ENCODE measurements at regions not wholly inside any gene's neighbourhood (a gene's known extent, or its start where the extent isn't known, plus 50 kb on each side); places are given as distances from the start of the nearest gene placed in this dataset.
"Not testable (repeated sequence)": the region's sequence is repeated elsewhere in the genome, so short reads cannot be mapped to it uniquely, and the experiment has no call there.

DNA sequence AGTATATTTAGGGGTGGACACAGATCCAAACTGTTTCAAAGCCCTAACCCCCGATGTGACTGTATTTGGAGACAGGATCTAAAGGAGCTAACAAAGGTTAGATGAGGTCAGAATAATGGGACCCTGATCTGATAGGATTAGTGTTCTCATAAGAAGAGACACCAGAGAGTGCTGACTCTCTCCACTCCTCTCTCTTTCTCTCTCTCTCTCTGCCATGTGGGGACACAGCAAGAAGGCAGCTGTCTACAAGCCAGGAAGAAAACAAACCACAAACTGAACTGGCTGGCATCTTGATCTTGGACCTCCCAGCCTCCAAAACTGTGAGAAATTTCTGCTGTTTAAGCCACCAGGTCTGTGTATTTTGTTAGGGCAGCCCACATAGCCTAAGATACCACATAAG is 84.7 kb upstream of the KDM7A start:
- Histone ChIP-seq H3K4me3 (ENCODE audit: low read length) (no peak overlapping the region), H4K20me1 (ENCODE audit: insufficient read depth, low read length) (no peaks in the 10 kb centered on the region), H3K4me2 (ENCODE audit: low read depth, low read length) (no peak overlapping the region), H3K79me2 (ENCODE audit: low read length) (no peaks in the 10 kb centered on the region), H3K9me2 (replicated peaks; ENCODE audit: insufficient read depth, low read length) (no peaks in the 10 kb centered on the region), H3F3A (ENCODE audit: insufficient read depth, low read length) (no peaks in the 10 kb centered on the region), H3K27ac (ENCODE audit: low read length) (no peak overlapping the region), H2AFZ (ENCODE audit: low read length) (no peak overlapping the region), H3K36me3 (replicated peaks; ENCODE audit: insufficient read depth, low read length) (no peaks in the 10 kb centered on the region), H3K9me3 (replicated peaks; ENCODE audit: insufficient read depth, low read length) (no peaks in the 10 kb centered on the region), H3K4me1 (ENCODE audit: low read length) (no peaks in the 10 kb centered on the region; the same call in 1 of the 2 replicates), H3K9ac (ENCODE audit: low read length) (no peak overlapping the region), H3K27me3 (replicated peaks; ENCODE audit: insufficient read depth, low read length) (no peaks in the 10 kb centered on the region; the same call in none of the 2 replicates)
- TF ChIP-seq EZH2 (optimal IDR thresholded peaks at IDR 0.05; ENCODE audit: low read depth, low read length) (no peak), EZH2phosphoT487 (IDR thresholded peaks at IDR 0.05; ENCODE audit: low read length) (no peak)
- TF ChIP-seq, protein P1, sequence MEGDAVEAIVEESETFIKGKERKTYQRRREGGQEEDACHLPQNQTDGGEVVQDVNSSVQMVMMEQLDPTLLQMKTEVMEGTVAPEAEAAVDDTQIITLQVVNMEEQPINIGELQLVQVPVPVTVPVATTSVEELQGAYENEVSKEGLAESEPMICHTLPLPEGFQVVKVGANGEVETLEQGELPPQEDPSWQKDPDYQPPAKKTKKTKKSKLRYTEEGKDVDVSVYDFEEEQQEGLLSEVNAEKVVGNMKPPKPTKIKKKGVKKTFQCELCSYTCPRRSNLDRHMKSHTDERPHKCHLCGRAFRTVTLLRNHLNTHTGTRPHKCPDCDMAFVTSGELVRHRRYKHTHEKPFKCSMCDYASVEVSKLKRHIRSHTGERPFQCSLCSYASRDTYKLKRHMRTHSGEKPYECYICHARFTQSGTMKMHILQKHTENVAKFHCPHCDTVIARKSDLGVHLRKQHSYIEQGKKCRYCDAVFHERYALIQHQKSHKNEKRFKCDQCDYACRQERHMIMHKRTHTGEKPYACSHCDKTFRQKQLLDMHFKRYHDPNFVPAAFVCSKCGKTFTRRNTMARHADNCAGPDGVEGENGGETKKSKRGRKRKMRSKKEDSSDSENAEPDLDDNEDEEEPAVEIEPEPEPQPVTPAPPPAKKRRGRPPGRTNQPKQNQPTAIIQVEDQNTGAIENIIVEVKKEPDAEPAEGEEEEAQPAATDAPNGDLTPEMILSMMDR (IDR thresholded peaks at IDR 0.05; ENCODE audit: low read length) = no peak
- DNase-seq = peak; percentile 12

DNA sequence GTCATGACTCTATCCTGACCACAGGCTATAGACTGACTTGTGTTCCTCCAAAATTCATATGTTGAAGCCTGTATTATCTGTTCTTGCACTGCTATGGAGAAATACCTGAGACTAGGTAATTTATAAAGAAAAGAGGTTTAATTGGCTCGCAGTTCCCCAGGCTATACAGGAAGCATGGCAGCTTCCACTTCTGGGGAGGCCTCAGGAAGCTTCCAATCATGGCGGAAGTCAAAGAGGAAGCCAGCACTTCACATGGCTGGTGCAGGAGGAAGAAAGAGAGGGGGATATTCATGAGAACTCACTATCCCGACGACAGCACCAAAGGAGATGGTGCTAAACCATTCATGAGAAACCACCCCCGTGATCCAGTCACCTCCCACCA is 84.3 kb upstream of the KDM7A start:
- Histone ChIP-seq H3K9me2 (replicated peaks; ENCODE audit: insufficient read depth, low read length) (no peaks in the 10 kb centered on the region), H3F3A (ENCODE audit: insufficient read depth, low read length) (no peaks in the 10 kb centered on the region), H3K27ac (ENCODE audit: low read length) (no peak overlapping the region), H3K79me2 (ENCODE audit: low read length) (no peaks in the 10 kb centered on the region), H4K20me1 (ENCODE audit: insufficient read depth, low read length) (no peaks in the 10 kb centered on the region), H3K9ac (ENCODE audit: low read length) (no peak overlapping the region), H3K4me3 (ENCODE audit: low read length) (no peak overlapping the region), H3K9me3 (replicated peaks; ENCODE audit: insufficient read depth, low read length) (no peaks in the 10 kb centered on the region), H3K4me1 (ENCODE audit: low read length) (no peaks in the 10 kb centered on the region; the same call in 1 of the 2 replicates), H2AFZ (ENCODE audit: low read length) (no peak overlapping the region), H3K36me3 (replicated peaks; ENCODE audit: insufficient read depth, low read length) (no peaks in the 10 kb centered on the region), H3K27me3 (replicated peaks; ENCODE audit: insufficient read depth, low read length) (no peaks in the 10 kb centered on the region; the same call in none of the 2 replicates), H3K4me2 (ENCODE audit: low read depth, low read length) (no peak overlapping the region)
- TF ChIP-seq EZH2phosphoT487 (IDR thresholded peaks at IDR 0.05; ENCODE audit: low read length) (no peak), EZH2 (optimal IDR thresholded peaks at IDR 0.05; ENCODE audit: low read depth, low read length) (no peak)
- TF ChIP-seq, protein P1 (IDR thresholded peaks at IDR 0.05; ENCODE audit: low read length) = no peak
- DNase-seq = no peak

DNA sequence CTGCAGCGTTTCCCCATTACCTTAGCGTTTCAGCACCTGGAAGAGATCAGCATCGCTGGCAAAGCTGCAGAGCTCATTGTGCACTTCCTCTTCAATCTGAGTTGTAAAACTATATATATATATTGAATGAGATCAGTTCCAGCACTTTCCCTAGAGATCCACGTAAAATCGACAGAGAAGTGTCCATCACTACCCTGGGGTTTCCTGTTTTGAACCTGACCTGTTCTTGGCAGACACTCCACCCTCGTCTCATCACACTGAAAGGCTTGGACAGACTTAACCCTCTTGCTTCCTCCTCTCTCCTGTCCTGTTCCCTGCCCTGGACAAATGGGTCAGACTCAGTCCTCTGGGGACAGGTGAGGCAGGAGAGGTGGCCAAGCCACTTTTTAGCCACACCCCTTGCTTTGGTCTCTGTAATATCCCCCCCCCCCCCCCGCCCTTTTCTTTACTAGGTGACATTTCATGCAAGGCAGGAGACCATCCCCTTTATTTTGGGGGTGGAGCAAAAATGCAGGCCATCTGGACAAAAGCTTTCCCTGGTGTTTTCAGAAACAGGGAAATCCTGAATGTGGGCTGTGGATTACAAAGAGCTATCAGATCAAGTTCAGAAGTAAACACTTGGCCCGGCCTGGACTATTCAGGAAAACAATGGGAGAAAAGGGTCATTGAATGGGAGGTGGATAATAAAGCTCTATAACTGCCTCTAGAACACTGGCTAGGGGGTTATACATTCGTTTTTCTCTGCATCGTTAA is 83.7 kb upstream of the KDM7A start:
- Histone ChIP-seq H3K79me2 (ENCODE audit: low read length) (no peaks in the 10 kb centered on the region), H4K20me1 (ENCODE audit: insufficient read depth, low read length) (no peaks in the 10 kb centered on the region), H3K9me2 (replicated peaks; ENCODE audit: insufficient read depth, low read length) (no peaks in the 10 kb centered on the region), H3K4me1 (ENCODE audit: low read length) (no peaks in the 10 kb centered on the region; the same call in 1 of the 2 replicates), H3K36me3 (replicated peaks; ENCODE audit: insufficient read depth, low read length) (no peaks in the 10 kb centered on the region), H3K27ac (ENCODE audit: low read length) (no peak overlapping the region), H3F3A (ENCODE audit: insufficient read depth, low read length) (no peaks in the 10 kb centered on the region), H3K4me3 (ENCODE audit: low read length) (no peak overlapping the region), H3K27me3 (replicated peaks; ENCODE audit: insufficient read depth, low read length) (no peaks in the 10 kb centered on the region; the same call in none of the 2 replicates), H3K4me2 (ENCODE audit: low read depth, low read length) (no peak overlapping the region), H3K9ac (ENCODE audit: low read length) (no peak overlapping the region), H3K9me3 (replicated peaks; ENCODE audit: insufficient read depth, low read length) (no peaks in the 10 kb centered on the region), H2AFZ (ENCODE audit: low read length) (no peak overlapping the region)
- no peak for DNase-seq
- TF ChIP-seq, protein P1 (IDR thresholded peaks at IDR 0.05; ENCODE audit: low read length) = no peak
- TF ChIP-seq EZH2 (optimal IDR thresholded peaks at IDR 0.05; ENCODE audit: low read depth, low read length) = no peak
- TF ChIP-seq EZH2phosphoT487 (IDR thresholded peaks at IDR 0.05; ENCODE audit: low read length) = no peak

DNA sequence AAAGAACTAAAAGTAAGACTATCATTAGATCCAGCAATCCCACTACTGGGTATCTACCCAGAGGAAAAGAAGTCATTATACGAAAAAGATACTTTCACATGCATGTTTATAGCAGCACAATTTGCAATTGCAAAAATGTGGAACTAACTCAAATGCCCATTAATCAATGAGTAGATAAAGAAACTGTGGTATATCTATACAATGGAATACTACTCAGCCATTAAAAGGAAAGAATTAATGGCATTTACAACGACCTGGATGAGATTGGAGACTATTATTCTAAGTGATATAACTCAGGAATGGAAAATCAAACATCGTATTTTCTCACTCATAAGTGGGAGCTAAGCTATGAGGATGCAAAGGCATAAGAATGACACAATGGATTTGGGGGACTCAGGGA is 80.5 kb upstream of the KDM7A start:
- not testable (repeated sequence) for H3K4me3 ChIP-seq (ENCODE audit: low read length); H3K9me2 ChIP-seq (replicated peaks; ENCODE audit: insufficient read depth, low read length); H3K27ac ChIP-seq (ENCODE audit: low read length); H3K36me3 ChIP-seq (replicated peaks; ENCODE audit: insufficient read depth, low read length); H2AFZ ChIP-seq (ENCODE audit: low read length); H3K9ac ChIP-seq (ENCODE audit: low read length); H3K27me3 ChIP-seq (replicated peaks; ENCODE audit: insufficient read depth, low read length); H3K79me2 ChIP-seq (ENCODE audit: low read length); H3K4me2 ChIP-seq (ENCODE audit: low read depth, low read length); H4K20me1 ChIP-seq (ENCODE audit: insufficient read depth, low read length); H3K9me3 ChIP-seq (replicated peaks; ENCODE audit: insufficient read depth, low read length); H3F3A ChIP-seq (ENCODE audit: insufficient read depth, low read length); DNase-seq
- peaks cover 10% of the 10 kb centered on the region for H3K4me1 ChIP-seq (ENCODE audit: low read length)

DNA sequence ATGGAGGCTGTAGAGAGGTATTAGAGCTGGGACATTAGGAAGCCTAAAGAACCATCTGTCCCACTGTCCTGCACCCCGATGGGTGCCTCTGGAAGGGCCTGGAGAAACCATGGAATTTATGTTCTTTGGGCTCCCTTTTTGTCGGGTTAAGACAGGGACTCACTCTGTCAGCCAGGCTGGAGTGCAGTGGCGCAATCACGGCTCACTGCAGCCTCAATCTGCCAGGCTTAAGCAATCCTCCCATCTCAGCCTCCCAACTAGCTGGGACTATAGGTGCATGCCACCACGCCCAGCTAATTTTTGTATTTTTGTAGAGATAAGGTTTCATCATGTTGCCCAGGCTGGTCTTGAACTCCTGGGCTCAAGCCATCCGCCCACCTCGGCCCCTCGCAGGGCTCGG is 78.2 kb upstream of the KDM7A start:
- H3K36me3 ChIP-seq (replicated peaks; ENCODE audit: insufficient read depth, low read length); H2AFZ ChIP-seq (ENCODE audit: low read length); H4K20me1 ChIP-seq (ENCODE audit: insufficient read depth, low read length); H3F3A ChIP-seq (ENCODE audit: insufficient read depth, low read length); H3K9ac ChIP-seq (ENCODE audit: low read length); H3K27ac ChIP-seq (ENCODE audit: low read length); H3K79me2 ChIP-seq (ENCODE audit: low read length); H3K4me3 ChIP-seq (ENCODE audit: low read length); H3K9me3 ChIP-seq (replicated peaks; ENCODE audit: insufficient read depth, low read length); H3K4me2 ChIP-seq (ENCODE audit: low read depth, low read length); H3K27me3 ChIP-seq (replicated peaks; ENCODE audit: insufficient read depth, low read length); H3K9me2 ChIP-seq (replicated peaks; ENCODE audit: insufficient read depth, low read length); DNase-seq: not testable (repeated sequence)
- peaks cover 10% of the 10 kb centered on the region for H3K4me1 ChIP-seq (ENCODE audit: low read length)
